ENCODE measurements at regions not wholly inside any gene's neighbourhood (a gene's known extent, or its start where the extent isn't known, plus 50 kb on each side); places are given as distances from the start of the nearest gene placed in this dataset.

GRCh38 chr1:5165762-5166161, 511.4 kb downstream of the AJAP1 start:
- TF ChIP-seq CTCF (IDR thresholded peaks at IDR 0.05; ENCODE audit: control insufficient read depth, extremely low read depth, insufficient read depth), result no peak
- no peak for DNase-seq (ENCODE audit: low read depth)

GRCh38 chr1:5164158-5164557, 509.7 kb downstream of the AJAP1 start:
- H3K4me3 ChIP-seq (ENCODE audit: low read depth, low read length), result no peak overlapping the region
- TF ChIP-seq CTCF (IDR thresholded peaks at IDR 0.05; ENCODE audit: control insufficient read depth, extremely low read depth, insufficient read depth), result no peak
- no peak for DNase-seq (ENCODE audit: low read depth)

More at GRCh38 chr1:5165762-5166161, 511.4 kb downstream of the AJAP1 start:
- no peak overlapping the region for H3K4me3 ChIP-seq (ENCODE audit: low read depth, low read length)

- DNase-seq (ENCODE audit: low read depth), result no peak
- no peak overlapping the region for H3K4me3 ChIP-seq (ENCODE audit: low read depth, low read length)
- no peak for TF ChIP-seq CTCF (IDR thresholded peaks at IDR 0.05; ENCODE audit: control insufficient read depth, extremely low read depth, insufficient read depth)
These were observed 507.0 kb downstream of the AJAP1 start for GRCh38 chr1:5161372-5161771.

GRCh38 chr1:5157175-5157574, 502.8 kb downstream of the AJAP1 start:
- DNase-seq (ENCODE audit: low read depth), result no peak
- no peak overlapping the region for H3K4me3 ChIP-seq (ENCODE audit: low read depth, low read length)
- no peak for TF ChIP-seq CTCF (IDR thresholded peaks at IDR 0.05; ENCODE audit: control insufficient read depth, extremely low read depth, insufficient read depth)

- no peak for TF ChIP-seq CTCF (IDR thresholded peaks at IDR 0.05; ENCODE audit: control insufficient read depth, extremely low read depth, insufficient read depth)
- DNase-seq (ENCODE audit: low read depth), result no peak
- no peak overlapping the region for H3K4me3 ChIP-seq (ENCODE audit: low read depth, low read length)
These were observed 502.2 kb downstream of the AJAP1 start for GRCh38 chr1:5156416-5157120.

GRCh38 chr1:5151511-5151910, 497.1 kb downstream of the AJAP1 start:
- DNase-seq (ENCODE audit: low read depth), result no peak
- H3K4me3 ChIP-seq (ENCODE audit: low read depth, low read length), result no peak overlapping the region
- no peak for TF ChIP-seq CTCF (IDR thresholded peaks at IDR 0.05; ENCODE audit: control insufficient read depth, extremely low read depth, insufficient read depth)

GRCh38 chr1:5150191-5150590, 495.8 kb downstream of the AJAP1 start:
- no peak for DNase-seq (ENCODE audit: low read depth)
- no peak for TF ChIP-seq CTCF (IDR thresholded peaks at IDR 0.05; ENCODE audit: control insufficient read depth, extremely low read depth, insufficient read depth)
- H3K4me3 ChIP-seq (ENCODE audit: low read depth, low read length), result no peak overlapping the region
